CD4-positive, alpha-beta T cell treated with Interleukin-17A for 4 hours (primary cell): ENCODE measurements at regions not wholly inside any gene's neighbourhood (a gene's known extent, or its start where the extent isn't known, plus 50 kb on each side); places are given as distances from the start of the nearest gene placed in this dataset.

Experiments
- DNase-seq: peaks from one replicate; pipeline ENCODE4 v3.0.0-alpha.2; 2020; ENCODE audit warnings: mixed read lengths

DNA sequence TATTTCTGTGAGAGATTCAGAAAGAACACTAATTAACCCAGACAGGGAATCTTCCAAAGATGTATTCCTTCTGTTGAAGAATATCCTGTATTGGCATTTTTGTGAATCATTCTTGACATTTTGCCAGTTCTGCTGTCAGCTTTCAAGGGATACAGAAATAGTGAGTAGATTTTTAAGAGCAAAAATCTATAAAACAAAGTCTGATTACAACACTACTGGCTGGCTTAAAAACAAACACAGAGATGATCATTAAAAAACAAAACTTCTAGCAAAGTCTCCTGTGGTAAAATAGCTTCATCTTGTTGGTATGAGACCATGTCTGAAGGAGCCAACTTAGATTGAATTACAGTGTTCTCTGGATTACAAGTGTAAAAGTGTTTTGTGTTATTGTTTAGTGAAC lies 866.3 kb upstream of the KLHL29 start:
- DNase-seq, result no peak

DNA sequence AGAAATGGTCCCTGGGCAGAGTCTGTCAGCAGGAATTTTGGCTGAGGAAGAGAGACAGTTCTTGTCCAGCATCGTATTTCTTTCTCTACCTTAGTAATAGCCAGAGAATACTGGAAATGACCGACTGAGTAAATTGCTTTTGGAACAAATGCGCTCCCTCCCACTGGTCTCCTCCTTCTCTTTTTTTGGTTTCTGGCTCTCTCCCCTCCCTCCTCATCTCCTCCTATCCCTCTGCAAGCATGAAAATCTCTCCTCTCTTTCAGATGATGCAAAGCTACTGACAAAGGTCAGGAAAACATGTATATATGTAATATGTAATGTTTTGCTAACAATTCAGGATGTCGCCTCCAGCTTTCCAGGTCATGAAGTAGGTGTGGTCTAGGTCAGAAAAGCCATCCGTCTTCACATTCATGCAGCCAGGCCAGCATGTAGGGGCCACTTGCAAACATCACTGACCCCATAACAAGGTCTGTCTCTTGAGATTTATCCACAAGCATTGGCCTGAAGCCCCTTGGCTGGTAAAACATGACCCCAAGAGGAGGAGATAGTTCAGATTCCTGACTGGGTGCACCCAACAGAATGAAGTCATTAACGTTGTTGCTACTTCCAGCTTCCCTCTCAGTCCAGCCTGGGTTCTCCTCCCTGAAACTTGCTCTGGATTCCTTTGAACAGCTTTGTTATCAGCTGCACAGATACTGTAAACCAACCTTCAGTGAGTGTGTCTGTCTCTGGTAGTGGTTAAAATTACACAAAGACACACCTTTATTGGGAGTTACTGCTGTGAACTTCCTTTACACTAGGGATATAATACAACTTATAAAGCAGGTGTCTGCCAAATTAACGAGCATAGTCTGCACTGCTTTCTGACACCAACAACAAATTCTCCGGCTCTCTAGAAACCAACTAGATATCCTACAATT lies 864.4 kb upstream of the KLHL29 start:
- DNase-seq, result no peak

DNA sequence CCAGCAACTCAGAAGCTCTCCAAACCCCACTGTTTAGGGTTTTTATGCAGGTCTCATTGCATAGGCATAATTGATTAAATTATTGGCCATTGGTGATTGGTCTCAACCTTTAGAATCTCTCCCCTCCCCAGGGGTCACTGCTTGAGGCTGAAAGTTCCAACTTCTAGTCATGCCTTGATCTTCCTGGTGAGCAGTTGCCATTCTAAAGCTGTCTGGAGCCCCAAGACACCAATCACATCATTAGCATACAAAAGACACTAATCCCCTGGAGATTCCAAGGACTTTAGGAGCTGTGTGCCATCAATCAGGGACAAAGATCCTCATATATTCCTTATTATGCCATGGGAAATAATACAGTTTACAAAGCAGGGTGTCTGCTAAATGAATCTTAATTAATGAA lies 863.4 kb upstream of the KLHL29 start:
- no peak for DNase-seq

DNA sequence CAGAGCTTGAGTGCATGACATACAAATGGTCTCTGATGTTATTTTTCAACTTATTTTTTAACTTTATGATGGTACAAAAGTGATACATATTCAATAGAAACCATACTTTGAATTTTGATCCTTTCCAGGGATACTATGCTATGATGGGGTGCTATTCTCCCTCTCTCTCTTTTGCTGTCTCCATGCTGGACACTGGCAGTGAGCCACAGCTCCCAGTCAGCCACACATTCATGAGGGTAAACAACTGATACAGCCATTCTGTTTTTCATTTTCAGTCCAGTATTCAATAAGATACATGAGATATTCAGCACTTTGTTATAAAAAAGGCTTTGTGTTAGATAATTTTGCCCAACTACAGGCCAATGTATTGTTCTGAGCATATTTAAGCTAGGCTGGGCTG lies 859.3 kb upstream of the KLHL29 start:
- DNase-seq, result no peak

DNA sequence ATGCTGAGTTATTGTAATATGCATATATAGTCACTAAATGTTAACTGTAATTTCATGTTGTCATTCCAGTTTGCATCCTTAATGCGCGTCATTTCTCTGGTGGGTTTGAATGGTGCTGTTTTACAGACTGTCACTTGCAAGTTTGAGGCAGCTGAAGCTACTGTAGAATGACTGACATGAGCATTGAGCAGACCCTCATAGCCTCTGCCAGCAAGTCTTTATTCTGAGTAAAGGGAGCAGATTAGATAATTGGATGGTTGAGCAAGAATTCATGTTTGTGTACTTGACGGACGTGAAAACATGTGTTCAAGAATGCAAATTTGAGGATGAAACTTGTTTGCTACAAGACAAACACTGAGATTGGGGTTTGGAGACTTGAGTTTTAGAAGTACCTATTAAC lies 854.8 kb upstream of the KLHL29 start:
- no peak for DNase-seq

DNA sequence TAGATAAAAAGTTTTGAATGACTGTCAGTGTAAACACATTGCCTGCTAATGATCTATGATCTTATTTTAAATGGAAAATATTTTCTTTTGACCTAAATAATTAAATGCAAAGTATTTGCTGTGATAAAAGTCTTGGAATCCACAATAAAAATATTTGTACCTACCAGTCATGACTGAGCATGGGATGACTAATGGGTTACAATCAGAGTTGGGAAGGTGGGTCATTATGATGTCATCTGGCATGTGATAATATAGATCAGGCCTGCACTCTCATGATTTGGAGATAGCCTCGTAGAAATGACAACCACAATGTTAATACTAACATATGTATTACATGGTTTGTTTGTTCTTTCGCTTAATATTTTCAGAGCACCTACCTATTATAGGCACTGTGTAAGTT lies 848.8 kb upstream of the KLHL29 start:
- DNase-seq, result no peak

DNA sequence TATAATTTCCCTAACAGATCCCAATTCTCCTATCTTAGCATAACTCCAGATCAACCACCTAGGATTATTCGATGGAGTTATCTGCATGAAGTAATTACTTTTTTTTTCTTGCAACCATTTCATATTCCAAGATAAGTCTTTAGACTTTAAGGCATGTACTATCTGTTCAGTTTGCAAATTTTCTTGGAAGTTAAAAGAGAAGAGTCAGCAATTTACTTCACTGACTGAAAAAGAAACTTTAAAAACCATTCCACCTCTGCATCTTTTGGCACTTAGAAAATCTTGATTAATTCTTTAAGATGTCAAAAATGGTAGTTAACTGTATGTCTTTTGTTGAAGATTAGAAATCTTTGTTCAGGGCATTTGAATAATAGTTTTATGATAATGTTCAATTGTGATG lies 830.5 kb upstream of the KLHL29 start:
- DNase-seq, result no peak

DNA sequence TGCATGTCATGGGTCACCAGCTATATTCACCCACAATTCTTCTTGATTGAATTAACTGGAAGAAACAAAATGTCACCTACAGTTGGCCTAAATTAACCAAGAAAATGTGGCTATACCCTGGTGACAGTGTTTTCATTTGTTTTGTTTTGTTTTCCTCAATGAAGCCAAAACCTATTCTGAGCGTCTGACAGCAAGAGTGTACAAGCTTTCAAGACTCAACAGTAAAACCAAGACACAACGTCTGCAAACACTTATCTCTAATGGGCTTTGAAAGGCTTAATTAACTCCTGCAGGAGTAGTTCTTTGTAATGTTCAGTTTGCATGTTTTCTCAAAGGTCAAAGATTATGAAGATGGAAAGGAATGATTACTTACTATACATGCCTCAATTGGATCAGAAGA lies 827.6 kb upstream of the KLHL29 start:
- no peak for DNase-seq

DNA sequence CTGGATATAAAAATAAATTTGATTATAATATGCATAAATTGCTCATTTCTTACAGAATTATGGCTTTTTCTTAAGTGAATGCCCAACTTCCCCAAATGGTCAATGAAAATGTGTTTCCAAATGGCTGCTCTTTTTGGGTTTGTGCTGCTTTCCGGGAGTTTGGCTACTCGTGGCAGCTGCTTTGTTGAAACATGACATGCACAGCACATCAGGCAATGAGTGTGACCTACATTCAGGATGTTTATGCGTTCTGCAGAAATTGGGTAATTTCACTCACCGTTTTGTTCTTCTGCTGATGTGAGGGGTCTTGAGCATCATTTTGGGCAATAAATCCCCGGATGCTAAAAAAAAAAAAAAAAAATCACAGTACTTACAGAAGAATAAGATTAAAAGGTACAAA lies 825.0 kb upstream of the KLHL29 start:
- DNase-seq, result no peak

DNA sequence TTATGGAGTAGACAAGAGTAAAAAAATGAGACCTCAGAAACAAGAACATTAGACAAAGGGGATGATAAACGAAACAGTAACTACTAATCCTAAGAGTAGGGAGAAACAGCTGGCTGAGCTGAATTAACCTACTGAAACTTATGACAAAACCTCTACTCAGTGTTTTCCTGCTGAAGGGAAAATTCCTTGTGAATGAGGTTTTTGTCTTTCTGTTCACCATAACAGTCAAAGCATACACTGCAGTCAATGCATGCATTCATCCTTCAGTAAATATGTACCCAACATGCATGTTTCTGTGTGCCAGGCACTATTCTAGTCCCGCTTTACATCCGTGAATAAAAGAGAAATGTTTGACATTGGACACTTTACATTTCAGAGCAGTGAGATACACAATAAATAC lies 805.6 kb upstream of the KLHL29 start:
- DNase-seq, result no peak

DNA sequence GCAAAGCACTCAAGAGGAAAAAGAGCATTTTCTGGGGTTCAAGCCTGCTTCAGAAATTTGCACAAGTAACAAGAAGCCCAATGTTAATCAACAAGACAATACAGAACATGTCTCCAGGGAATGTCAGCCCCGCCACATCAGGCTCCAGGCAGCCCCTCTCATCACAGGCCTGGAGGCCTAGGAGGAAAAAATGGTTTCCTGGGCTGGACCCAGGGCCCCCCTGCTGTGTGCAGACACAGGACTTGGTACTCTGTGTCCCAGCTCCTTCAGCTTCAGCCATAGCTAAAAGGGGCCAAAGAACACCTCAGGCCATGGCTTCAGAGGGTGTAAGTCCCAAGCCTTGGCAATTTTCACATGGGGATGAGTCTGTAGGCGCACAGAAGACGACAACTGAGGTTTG lies 802.9 kb upstream of the KLHL29 start:
- DNase-seq, result no peak

DNA sequence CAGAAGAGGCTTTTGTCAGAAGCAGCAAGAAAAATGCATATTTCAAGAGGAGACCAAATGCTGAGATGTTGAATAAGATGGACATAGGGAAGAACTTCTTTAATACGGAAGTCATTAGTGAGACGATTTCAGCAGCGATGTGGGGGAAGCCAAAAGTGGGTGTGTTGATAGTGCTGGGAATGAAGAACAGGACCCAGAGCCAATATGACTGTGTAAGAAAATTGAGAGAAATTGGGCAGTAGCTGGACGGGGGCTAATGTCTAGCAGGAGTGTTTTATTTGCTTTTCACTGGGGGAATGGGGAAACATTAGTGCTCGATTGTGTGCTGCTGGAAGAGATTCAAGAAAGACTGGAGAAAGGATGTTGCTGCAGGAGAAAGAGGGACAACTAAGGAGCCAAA lies 788.7 kb upstream of the KLHL29 start:
- no peak for DNase-seq

DNA sequence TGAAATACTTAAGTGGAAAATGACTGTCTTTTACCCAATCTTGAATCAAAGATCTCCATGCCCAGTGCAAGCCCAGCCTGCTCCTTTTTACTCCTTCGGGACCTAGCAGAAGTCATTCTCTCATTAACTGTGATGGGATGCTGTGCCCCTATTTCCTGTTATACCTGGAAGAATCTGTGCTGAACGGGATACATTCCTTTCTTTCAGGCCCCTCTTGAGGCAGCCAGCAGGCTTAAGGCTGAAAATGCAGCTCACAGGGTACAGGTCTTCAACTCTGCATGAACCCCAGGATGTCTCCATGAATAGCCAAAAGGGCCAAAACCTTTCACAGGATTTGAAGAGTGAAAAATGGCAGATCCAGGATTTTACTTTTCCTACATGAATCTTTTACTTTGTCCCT lies 784.8 kb upstream of the KLHL29 start:
- DNase-seq, result no peak

DNA sequence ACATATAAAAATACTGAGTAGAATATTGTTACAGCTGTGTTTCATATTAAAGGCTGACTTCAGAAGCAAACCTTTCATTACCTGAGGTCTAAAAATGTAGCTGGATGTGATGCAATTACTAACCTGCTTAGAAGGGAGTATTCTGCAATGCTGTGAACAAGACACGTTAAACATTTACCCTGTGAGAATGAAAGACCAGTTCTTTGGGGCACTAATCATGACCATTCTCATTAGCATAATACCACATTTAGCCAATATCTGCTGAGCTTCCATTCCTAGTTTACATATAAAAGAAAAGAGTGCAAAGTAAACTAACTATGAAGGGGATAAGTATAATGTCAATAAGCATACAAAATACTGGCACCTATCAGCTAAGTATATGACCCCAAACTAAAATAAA lies 784.0 kb upstream of the KLHL29 start:
- DNase-seq, result no peak

DNA sequence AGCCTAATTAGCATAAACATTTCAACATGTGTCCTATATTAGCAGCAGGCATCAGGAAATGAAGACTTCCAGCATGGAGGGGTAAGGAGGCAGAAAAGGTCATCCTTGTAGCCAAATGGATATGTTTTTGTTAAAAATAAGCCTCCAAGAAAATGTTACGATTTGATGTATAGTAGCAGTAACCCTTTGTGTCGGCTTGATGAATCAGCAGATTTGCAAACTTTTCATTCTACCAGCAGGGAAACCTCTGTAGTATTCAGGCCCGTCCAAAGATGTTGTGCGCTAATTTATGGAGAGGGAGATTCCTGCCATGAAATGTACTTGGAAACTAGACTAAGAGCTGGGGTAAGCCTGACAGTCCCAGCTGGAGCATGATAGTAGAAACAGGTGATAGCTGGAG lies 780.8 kb upstream of the KLHL29 start:
- DNase-seq, result no peak

DNA sequence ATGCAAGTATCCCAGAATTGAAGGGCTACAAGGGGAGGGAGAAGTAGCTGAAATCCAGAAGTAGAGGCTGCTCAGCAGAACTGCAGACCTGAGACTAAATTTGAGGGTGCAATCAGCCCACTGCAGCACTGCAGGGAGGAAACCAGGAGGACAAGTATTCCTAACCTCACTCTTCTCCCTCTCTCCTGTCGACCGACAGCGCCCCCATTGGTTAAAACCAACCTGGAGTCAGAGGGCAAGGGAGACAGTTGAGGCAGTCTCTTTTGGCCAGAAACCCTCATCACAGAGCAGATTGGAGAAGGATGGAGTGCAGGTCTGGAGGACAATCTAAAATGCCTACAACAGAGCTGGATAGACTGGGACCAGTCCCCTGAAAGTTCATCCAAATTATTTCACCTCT lies 768.9 kb upstream of the KLHL29 start:
- DNase-seq, result no peak

DNA sequence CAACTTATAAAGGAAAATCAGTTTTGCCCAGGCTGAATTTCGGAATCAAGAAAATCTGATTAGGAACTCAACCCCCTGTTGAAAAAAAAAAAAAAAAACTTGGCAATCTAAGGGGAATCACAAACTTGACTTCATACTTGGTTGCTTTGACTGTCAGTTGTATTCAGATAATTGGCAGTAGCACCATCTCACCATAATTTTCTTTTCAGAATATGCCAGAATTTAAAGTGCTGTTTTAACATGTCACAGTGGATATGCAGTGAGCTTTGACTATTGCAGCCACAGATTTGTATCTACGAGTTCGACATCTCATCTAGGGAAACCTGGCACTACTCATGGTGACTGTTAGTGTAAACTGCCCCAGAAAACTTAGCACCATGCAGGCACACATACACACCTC lies 761.4 kb upstream of the KLHL29 start:
- no peak for DNase-seq

DNA sequence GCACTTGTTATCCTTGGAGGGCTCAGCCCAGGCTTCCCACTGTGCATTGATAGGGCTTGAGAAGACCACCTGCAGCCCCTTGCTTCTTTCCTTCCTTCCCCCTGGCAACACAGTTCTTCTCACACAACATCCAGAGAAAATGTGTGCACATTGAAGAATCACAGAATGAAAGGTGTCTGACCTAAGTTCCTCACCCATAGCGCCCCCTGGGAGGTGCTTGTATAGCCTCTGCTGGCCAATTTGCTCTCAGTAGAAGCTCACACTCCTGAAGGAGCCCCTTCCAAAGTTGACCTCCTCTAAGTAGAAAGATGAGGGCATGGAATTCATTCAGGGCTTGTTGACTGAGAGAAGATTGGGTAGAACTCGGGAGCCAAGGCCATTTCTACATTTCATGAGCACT lies 758.4 kb upstream of the KLHL29 start:
- no peak for DNase-seq

DNA sequence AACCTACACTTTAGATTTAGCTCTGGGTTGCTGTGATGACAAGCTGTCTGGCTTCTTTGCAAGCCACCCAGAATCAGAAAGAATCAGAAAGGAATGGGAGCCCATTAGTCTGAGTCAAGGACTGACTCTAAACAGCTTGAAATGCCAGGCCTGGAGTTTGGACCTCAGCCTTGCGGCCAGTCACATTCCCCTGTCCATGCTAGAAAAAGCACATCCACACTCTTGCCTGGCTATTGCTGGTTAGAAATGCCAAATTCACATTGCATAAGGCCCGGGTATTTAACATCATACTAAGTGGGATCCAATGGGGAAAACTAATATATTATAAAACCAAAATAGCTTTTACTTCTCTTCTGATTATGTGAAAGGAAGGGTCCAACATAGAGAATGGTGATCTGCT lies 756.8 kb upstream of the KLHL29 start:
- DNase-seq, result no peak

DNA sequence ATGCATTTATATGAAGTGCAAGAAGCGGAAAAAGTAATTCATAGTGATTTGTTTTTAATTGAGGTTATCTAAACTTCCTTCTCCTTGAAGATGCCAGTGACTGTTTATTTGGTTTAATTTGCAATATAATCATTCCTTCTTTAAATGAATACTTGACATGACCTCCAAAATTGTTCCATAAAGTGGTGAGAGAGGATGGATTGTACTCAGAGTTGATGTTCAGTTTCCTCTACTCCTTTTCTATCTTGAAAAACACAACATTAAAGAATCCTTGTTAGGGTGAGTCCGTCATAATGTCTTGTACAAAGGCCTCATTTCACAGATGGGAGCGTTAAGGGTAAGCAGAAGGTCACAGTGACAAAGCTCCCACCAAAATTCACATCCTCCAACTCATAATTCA lies 756.1 kb upstream of the KLHL29 start:
- no peak for DNase-seq

DNA sequence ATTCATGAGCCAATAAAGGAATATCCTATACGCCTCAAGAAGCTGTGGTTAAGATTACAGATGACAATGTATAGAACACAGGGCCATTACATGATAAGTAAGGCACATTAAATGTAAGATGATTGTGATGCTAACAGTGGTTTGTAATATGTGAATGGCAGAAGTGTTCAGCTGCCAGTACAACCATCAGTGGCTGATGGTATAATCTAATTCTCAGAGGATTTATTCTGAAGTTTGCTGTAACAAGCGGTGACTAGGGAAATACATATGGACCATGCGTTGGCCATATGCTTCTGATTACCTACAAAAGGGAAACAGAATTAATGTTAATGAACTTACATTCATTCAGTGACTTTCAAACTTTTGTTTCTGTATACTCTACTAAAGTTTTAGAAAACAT lies 750.8 kb upstream of the KLHL29 start:
- DNase-seq, result no peak

DNA sequence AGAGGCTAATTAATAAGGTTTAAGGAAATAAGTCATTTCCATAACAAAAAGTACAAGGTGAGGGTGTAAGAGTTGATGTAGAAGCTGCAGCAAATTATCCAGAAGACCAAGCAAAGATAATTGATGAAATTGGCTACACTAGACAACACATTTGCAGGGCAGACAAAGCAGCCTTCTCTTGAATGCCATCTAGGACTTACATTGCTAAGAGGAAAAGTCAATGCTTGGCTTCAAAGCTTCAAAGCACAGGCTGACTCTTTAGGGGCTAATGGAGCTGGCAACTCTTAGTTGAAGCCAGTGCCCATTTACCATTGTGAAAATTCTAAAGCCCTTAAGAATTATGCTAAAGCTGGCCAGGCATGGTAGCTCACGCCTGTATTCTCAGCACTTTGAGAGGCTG lies 728.6 kb upstream of the KLHL29 start:
- DNase-seq, result no peak

DNA sequence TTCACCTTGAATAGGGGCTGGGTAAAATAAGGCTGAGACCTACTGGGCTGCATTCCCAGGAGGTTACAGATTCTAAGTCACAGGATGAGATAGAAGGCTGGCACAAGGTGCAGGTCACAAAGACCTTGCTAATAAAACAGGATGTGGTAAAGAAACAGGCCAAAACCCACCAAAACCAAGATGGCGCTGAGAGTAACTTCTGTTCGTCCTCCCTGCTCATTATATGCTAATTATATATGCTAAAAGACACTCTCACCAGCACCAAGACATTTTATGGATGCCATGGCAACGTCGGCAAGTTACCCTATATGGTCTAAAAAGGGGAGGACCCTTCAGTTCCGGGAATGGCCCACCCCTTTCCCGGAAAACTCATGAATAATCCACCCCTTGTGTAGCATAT lies 711.5 kb upstream of the KLHL29 start:
- DNase-seq, result no peak

DNA sequence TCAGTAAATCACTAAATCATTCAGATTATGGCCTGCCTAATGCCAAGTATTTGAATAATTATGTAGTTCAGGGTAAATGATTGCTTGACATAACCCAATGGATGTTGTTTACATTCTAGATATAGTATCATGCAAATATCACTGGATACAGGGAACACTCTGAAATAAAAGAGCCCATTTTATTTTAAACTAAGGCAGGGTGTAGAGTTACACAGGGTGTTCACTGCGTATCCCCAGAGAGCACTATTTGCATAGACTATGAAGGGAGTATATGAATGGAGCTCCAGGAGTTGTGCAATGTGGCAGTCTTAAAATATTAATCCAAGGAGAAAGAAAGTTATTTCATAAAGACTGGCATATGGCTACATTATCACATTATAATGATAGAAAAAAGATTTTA lies 701.1 kb upstream of the KLHL29 start:
- DNase-seq, result no peak

DNA sequence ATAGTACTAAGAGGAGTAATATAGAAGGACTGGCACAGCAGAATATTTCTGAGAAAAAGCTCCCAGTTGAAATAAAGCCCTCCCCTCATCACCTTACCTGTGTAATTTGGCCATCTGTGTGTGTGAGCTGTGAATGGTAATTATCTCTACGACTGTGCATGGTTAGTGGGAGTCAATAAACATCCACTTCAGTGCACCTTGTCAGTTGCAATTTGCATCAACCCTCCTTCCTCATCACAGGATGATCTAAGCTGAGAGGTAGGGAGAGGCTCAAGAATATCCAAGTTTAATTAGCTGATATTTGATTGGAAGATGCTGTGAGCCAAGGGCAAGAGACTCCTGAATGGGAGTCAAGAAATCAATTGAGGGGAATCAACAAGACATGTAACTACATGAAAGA lies 694.9 kb upstream of the KLHL29 start:
- no peak for DNase-seq
